CD4-positive, alpha-beta T cell (primary cell): ENCODE measurements at regions not wholly inside any gene's neighbourhood (a gene's known extent, or its start where the extent isn't known, plus 50 kb on each side); places are given as distances from the start of the nearest gene placed in this dataset.
"Not testable (repeated sequence)": the region's sequence is repeated elsewhere in the genome, so short reads cannot be mapped to it uniquely, and the experiment has no call there.

ENCODE experiments used
- ATAC-seq: fragments of 200-7000 bp; cut with Tn5 transposase; one replicate; pipeline ENCODE4 v1.10.0; 2022; ENCODE audit warnings: mild to moderate bottlenecking; ENCODE audit not compliant: poor library complexity
- CTCF ChIA-PET: fragments of 350-600 bp; sonication (Branson Sonifier 250); formaldehyde crosslinking; loops from one replicate; lab custom pipeline; 2021; ENCODE audit warnings: antibody characterized with exemption, inconsistent platforms; lab: Charles Lee
- POLR2A ChIA-PET: fragments of 350-600 bp; sonication (Branson Sonifier 250); formaldehyde crosslinking; loops from one replicate; lab custom pipeline; 2021; ENCODE audit warnings: antibody characterized with exemption, inconsistent platforms; lab: Charles Lee
- DNase-seq, 14 experiments: peaks; one replicate each; pipeline ENCODE4 v3.0.0-alpha.2; 2013 to 2020; ENCODE audit warnings: mixed read lengths in 2 of 14
- H3K27ac ChIP-seq, 2 donors: one replicate each; pipeline versions ENCODE4 v1.5.1 to v1.7.0; 2013; ENCODE audit warnings: low read length in 2 of 2, low read depth in 1 of 2, mild to moderate bottlenecking in 1 of 2
- H3K27me3 ChIP-seq, 2 experiments: 1 replicate in 1 of 2; 2 replicates in 1 of 2; pipeline versions ENCODE4 v1.6.1 to v1.7.0; 2013; ENCODE audit warnings: low read length in 2 of 2, control low read depth in 1 of 2, mild to moderate bottlenecking in 1 of 2, moderate library complexity in 1 of 2; ENCODE audit not compliant: insufficient read depth in 2 of 2, control insufficient read depth in 1 of 2
- H3K36me3 ChIP-seq: one replicate; pipeline ENCODE4 v1.6.1; 2013; ENCODE audit warnings: low read length, control low read depth; ENCODE audit not compliant: insufficient read depth
- H3K4me1 ChIP-seq: one replicate; pipeline ENCODE4 v1.6.1; 2013; ENCODE audit warnings: low read length, control low read depth; ENCODE audit not compliant: insufficient read depth
- H3K4me3 ChIP-seq: one replicate; pipeline ENCODE4 v1.5.1; 2013; ENCODE audit warnings: mild to moderate bottlenecking, low read length, moderate library complexity
- H3K9me3 ChIP-seq, 2 experiments: 1 replicate in 1 of 2; 2 replicates in 1 of 2; pipeline versions ENCODE4 v1.6.1 to v1.7.0; 2013; ENCODE audit warnings: low read length in 2 of 2, mild to moderate bottlenecking in 2 of 2, control low read depth in 1 of 2, moderate library complexity in 1 of 2; ENCODE audit not compliant: control insufficient read depth in 1 of 2, insufficient read depth in 1 of 2
- H3K27ac Mint-ChIP-seq: one replicate; pipeline ENCODE4 v1.8.0; 2020; ENCODE audit warnings: mixed read lengths
- H3K27me3 Mint-ChIP-seq: one replicate; pipeline ENCODE4 v1.8.0; 2021; ENCODE audit warnings: mixed read lengths
- H3K36me3 Mint-ChIP-seq: one replicate; pipeline ENCODE4 v1.8.0; 2021; ENCODE audit warnings: low read depth, mixed read lengths
- H3K4me1 Mint-ChIP-seq: one replicate; pipeline ENCODE4 v1.8.0; 2021; ENCODE audit warnings: low read depth, mixed read lengths
- H3K4me3 Mint-ChIP-seq: one replicate; pipeline ENCODE4 v1.8.0; 2020; ENCODE audit warnings: mild to moderate bottlenecking, mixed read lengths
- H3K9me3 Mint-ChIP-seq: one replicate; pipeline ENCODE4 v1.8.0; 2020; ENCODE audit warnings: mixed read lengths
- CTCF ChIP-seq: fragments of 200-600 bp; IDR thresholded peaks from one replicate; pipeline ENCODE4 v1.8.0; 2022; ENCODE audit warnings: antibody characterized with exemption, mild to moderate bottlenecking
- intact Hi-C, 2 experiments: fragments of 100-400 bp; cut with DNase I in 1 of 2; cut with micrococcal nuclease in 1 of 2; formaldehyde crosslinking; loops; one replicate each; pipeline versions ENCODE4 v1.15.1 to v1.9.0; 2023 to 2025; cut with DNase I, micrococcal nuclease

GRCh38 chr14:39500253-39500652 is 68.0 kb upstream of the FBXO33 start:
- no peak overlapping the region for H3K27ac ChIP-seq
- peaks cover 5% of the 10 kb centered on the region for H3K27me3 Mint-ChIP-seq
- peaks cover 11% of the 10 kb centered on the region for H3K9me3 Mint-ChIP-seq
- H3K4me1 Mint-ChIP-seq, result no peaks in the 10 kb centered on the region
- H3K4me3 Mint-ChIP-seq, result no peak overlapping the region
- no peak overlapping the region for H3K27ac Mint-ChIP-seq
- DNase-seq (no peak), ATAC-seq (no peak)
- CTCF ChIA-PET, result no interaction called here
- no peaks in the 10 kb centered on the region for H3K36me3 ChIP-seq
- POLR2A ChIA-PET, result no interaction called here
- TF ChIP-seq CTCF, result no peak
- H3K9me3 ChIP-seq, result peaks cover 0 to 11% of the 10 kb centered on the region in 2 experiments
- no peaks in the 10 kb centered on the region for H3K36me3 Mint-ChIP-seq
- intact Hi-C loops, result no loop called here
- H3K4me1 ChIP-seq, result no peaks in the 10 kb centered on the region
- no peak overlapping the region for H3K4me3 ChIP-seq
- no peaks in the 10 kb centered on the region for H3K27me3 ChIP-seq

GRCh38 chr14:39499514-39499913 is 67.3 kb upstream of the FBXO33 start:
- TF ChIP-seq CTCF, result no peak
- ATAC-seq (no peak), DNase-seq (no peak)
- peaks cover 2% of the 10 kb centered on the region for H3K27me3 Mint-ChIP-seq
- H3K4me3 Mint-ChIP-seq, result no peak overlapping the region
- CTCF ChIA-PET, result no interaction called here
- no peak overlapping the region for H3K27ac Mint-ChIP-seq
- H3K4me1 ChIP-seq, result no peaks in the 10 kb centered on the region
- H3K4me1 Mint-ChIP-seq, result no peaks in the 10 kb centered on the region
- intact Hi-C loops, result no loop called here
- H3K36me3 ChIP-seq, result no peaks in the 10 kb centered on the region
- no peaks in the 10 kb centered on the region for H3K36me3 Mint-ChIP-seq
- POLR2A ChIA-PET, result no interaction called here
- no peaks in the 10 kb centered on the region for H3K27me3 ChIP-seq
- peaks cover 0 to 8% of the 10 kb centered on the region in 2 experiments for H3K9me3 ChIP-seq
- H3K27ac ChIP-seq, result no peak overlapping the region
- no peak overlapping the region for H3K4me3 ChIP-seq
- peaks cover 12% of the 10 kb centered on the region for H3K9me3 Mint-ChIP-seq

GRCh38 chr14:39497677-39498076 is 65.4 kb upstream of the FBXO33 start:
- intact Hi-C loops, H3K4me3 ChIP-seq, CTCF ChIA-PET, H3K36me3 Mint-ChIP-seq, H3K27ac Mint-ChIP-seq, DNase-seq, H3K4me3 Mint-ChIP-seq, H3K27me3 ChIP-seq, H3K9me3 ChIP-seq, H3K27ac ChIP-seq, ATAC-seq, H3K27me3 Mint-ChIP-seq, H3K4me1 Mint-ChIP-seq, POLR2A ChIA-PET, H3K36me3 ChIP-seq, H3K4me1 ChIP-seq: not testable (repeated sequence)
- peaks cover 12% of the 10 kb centered on the region for H3K9me3 Mint-ChIP-seq

DNA sequence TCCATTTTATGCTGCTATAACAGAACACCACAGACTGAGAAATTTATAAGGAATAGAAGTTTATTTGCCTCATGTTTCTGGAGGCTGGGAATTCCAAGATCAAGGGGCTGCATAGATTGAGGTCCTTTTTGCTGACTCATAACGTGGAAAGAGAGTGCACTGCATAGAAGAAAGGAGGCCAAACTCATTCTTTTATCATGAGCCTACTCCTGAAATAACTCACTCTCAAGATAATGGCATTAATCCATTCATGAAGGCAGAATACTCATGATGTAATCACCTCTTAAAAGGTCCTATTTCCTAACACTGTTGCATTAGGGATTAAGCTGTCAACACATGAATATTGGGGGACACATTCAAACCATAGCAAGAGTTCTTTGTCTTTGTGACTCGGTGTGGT is 60.0 kb upstream of the FBXO33 start:
- POLR2A ChIA-PET, result no interaction called here
- Histone ChIP-seq H3K9me3 (peaks cover 0 to 8% of the 10 kb centered on the region in 2 experiments), H3K36me3 (no peaks in the 10 kb centered on the region), H3K27ac (no peak overlapping the region), H3K4me1 (no peaks in the 10 kb centered on the region), H3K4me3 (no peak overlapping the region), H3K27me3 (no peaks in the 10 kb centered on the region)
- intact Hi-C loops, result no loop called here
- ATAC-seq (no peak), DNase-seq (no peak)
- Mint-ChIP-seq H3K9me3 (peaks cover 9% of the 10 kb centered on the region), H3K4me3 (no peak overlapping the region), H3K27ac (no peak overlapping the region), H3K27me3 (no peaks in the 10 kb centered on the region), H3K36me3 (no peaks in the 10 kb centered on the region), H3K4me1 (no peaks in the 10 kb centered on the region)
- no peak for TF ChIP-seq CTCF
- CTCF ChIA-PET, result no interaction called here
